GM23338 (cell line): ENCODE measurements at regions not wholly inside any gene's neighbourhood (a gene's known extent, or its start where the extent isn't known, plus 50 kb on each side); places are given as distances from the start of the nearest gene placed in this dataset.

Source experiments
- ATAC-seq: fragments of 200-7000 bp; cut with Tn5 transposase; 3 replicates; pipeline ENCODE4 v1.9.1; 2020
- DNase-seq: peaks from one replicate; pipeline ENCODE4 v3.0.0-alpha.2; 2015; ENCODE audit warnings: low spot score
- H2AFZ ChIP-seq: fragments of 200-600 bp; sonication (generic); 2 replicates; pipeline ENCODE4 v1.8.0; 2016; ENCODE audit warnings: antibody characterized with exemption, mild to moderate bottlenecking, moderate library complexity
- H3F3A ChIP-seq: fragments of 200-600 bp; sonication (generic); replicated peaks from 2 replicates; pipeline ENCODE4 v1.8.0; 2017; ENCODE audit warnings: antibody characterized with exemption, mixed run types, low read depth
- H3K27ac ChIP-seq: fragments of 200-600 bp; sonication (generic); 2 replicates; pipeline ENCODE4 v1.6.1; 2016; ENCODE audit warnings: low read depth
- H3K27me3 ChIP-seq: fragments of 200-600 bp; sonication (generic); 2 replicates; pipeline ENCODE4 v1.8.0; 2016; ENCODE audit warnings: mild to moderate bottlenecking, mixed run types, moderate library complexity; ENCODE audit not compliant: insufficient read depth
- H3K36me3 ChIP-seq: fragments of 200-600 bp; sonication (generic); 2 replicates; pipeline ENCODE4 v1.8.0; 2016; ENCODE audit warnings: mild to moderate bottlenecking; ENCODE audit not compliant: insufficient read depth
- H3K4me1 ChIP-seq: fragments of 200-600 bp; sonication (generic); 2 replicates; pipeline ENCODE4 v1.8.0; 2016; ENCODE audit warnings: mild to moderate bottlenecking, moderate library complexity; ENCODE audit not compliant: insufficient read depth
- H3K4me2 ChIP-seq: fragments of 200-600 bp; sonication (generic); 2 replicates; pipeline ENCODE4 v1.7.1; 2017; ENCODE audit warnings: mixed run types
- H3K4me3 ChIP-seq: fragments of 200-600 bp; sonication (generic); 2 replicates; pipeline ENCODE4 v1.6.1; 2016; ENCODE audit warnings: mixed run types
- H3K79me2 ChIP-seq: fragments of 200-600 bp; sonication (generic); replicated peaks from 2 replicates; pipeline ENCODE4 v1.8.0; 2017; ENCODE audit warnings: mild to moderate bottlenecking; ENCODE audit not compliant: insufficient read depth
- H3K9me2 ChIP-seq: fragments of 200-600 bp; sonication (generic); 2 replicates; pipeline ENCODE4 v1.8.0; 2017; ENCODE audit not compliant: insufficient read depth
- H4K20me1 ChIP-seq: fragments of 200-600 bp; sonication (generic); replicated peaks from 2 replicates; pipeline ENCODE4 v1.8.0; 2017; ENCODE audit warnings: mild to moderate bottlenecking; ENCODE audit not compliant: insufficient read depth
- H3K27ac Mint-ChIP-seq: 2 replicates; pipeline ENCODE4 v1.8.0; 2020; ENCODE audit warnings: inconsistent platforms, mild to moderate bottlenecking, moderate library complexity, mixed read lengths
- H3K27me3 Mint-ChIP-seq: 3 replicates; pipeline ENCODE4 v1.8.0; 2022; ENCODE audit warnings: low read depth, mild to moderate bottlenecking, moderate library complexity, mixed read lengths, inconsistent platforms; ENCODE audit not compliant: insufficient read depth, poor library complexity
- H3K36me3 Mint-ChIP-seq: 3 replicates; pipeline ENCODE4 v1.8.0; 2021; ENCODE audit warnings: low read depth, mild to moderate bottlenecking, inconsistent platforms, moderate library complexity, mixed read lengths
- H3K4me1 Mint-ChIP-seq: 3 replicates; pipeline ENCODE4 v1.8.0; 2020; ENCODE audit warnings: mild to moderate bottlenecking, inconsistent platforms, mixed read lengths
- H3K4me3 Mint-ChIP-seq: 3 replicates; pipeline ENCODE4 v1.8.0; 2021; ENCODE audit warnings: moderate library complexity, mild to moderate bottlenecking, inconsistent platforms, mixed read lengths
- H3K9me3 Mint-ChIP-seq: 3 replicates; pipeline ENCODE4 v1.8.0; 2020; ENCODE audit warnings: moderate library complexity, mild to moderate bottlenecking, inconsistent platforms, mixed read lengths
- CREB1 ChIP-seq: fragments of 250-450 bp; sonication (Bioruptor Pico); IDR thresholded peaks from 2 replicates; pipeline ENCODE4 v1.5.0; 2020; ENCODE audit warnings: low read depth, mild to moderate bottlenecking, moderate library complexity
- CTCF ChIP-seq, 2 experiments: fragments of 200-600 bp in 1 of 2; sonication (generic) in 1 of 2; conservative IDR thresholded peaks; 2 replicates each; pipeline versions ENCODE4 v1.5.1 to v1.6.1; 2016 to 2017; ENCODE audit warnings: antibody characterized with exemption in 2 of 2, low read depth in 2 of 2, mild to moderate bottlenecking in 2 of 2, moderate library complexity in 1 of 2
- ETS1 ChIP-seq: IDR thresholded peaks from 2 replicates; pipeline ENCODE4 v1.6.1; 2016; ENCODE audit warnings: antibody characterized with exemption
- EZH2 ChIP-seq: fragments of 200-600 bp; sonication (generic); IDR thresholded peaks from one replicate; pipeline ENCODE4 v1.8.0; 2017; ENCODE audit warnings: antibody characterized with exemption, mild to moderate bottlenecking, low read depth; ENCODE audit not compliant: unreplicated experiment
- EZH2phosphoT487 ChIP-seq: fragments of 200-600 bp; sonication (generic); IDR thresholded peaks from one replicate; pipeline ENCODE4 v1.8.1; 2018; ENCODE audit warnings: antibody characterized with exemption; ENCODE audit not compliant: unreplicated experiment
- JUNB ChIP-seq: IDR thresholded peaks from one replicate; pipeline ENCODE4 v1.6.1; 2016; ENCODE audit warnings: antibody characterized with exemption; ENCODE audit not compliant: unreplicated experiment
- NANOG ChIP-seq: IDR thresholded peaks from 2 replicates; pipeline ENCODE4 v1.6.1; 2016; ENCODE audit warnings: antibody characterized with exemption, borderline replicate concordance
- POLR2AphosphoS5 ChIP-seq: IDR thresholded peaks from 2 replicates; pipeline ENCODE4 v1.6.1; 2016; ENCODE audit warnings: antibody characterized with exemption, low read depth
- REST ChIP-seq: IDR thresholded peaks from one replicate; pipeline ENCODE4 v1.6.1; 2018; ENCODE audit warnings: antibody characterized with exemption; ENCODE audit not compliant: unreplicated experiment
- STAT1 ChIP-seq: IDR thresholded peaks from one replicate; pipeline ENCODE4 v1.6.1; 2016; ENCODE audit warnings: antibody characterized with exemption; ENCODE audit not compliant: unreplicated experiment
- ZNF114 ChIP-seq: fragments of 250-450 bp; sonication (Bioruptor Pico); IDR thresholded peaks from 2 replicates; pipeline ENCODE4 v1.5.0; 2020; ENCODE audit warnings: mild to moderate bottlenecking, moderate library complexity
- ZNF331 ChIP-seq: fragments of 250-450 bp; sonication (Bioruptor Pico); IDR thresholded peaks from 2 replicates; pipeline ENCODE4 v1.5.0; 2020; ENCODE audit warnings: low read depth, mild to moderate bottlenecking, moderate library complexity
- TF ChIP-seq, protein P1 (sequence below): fragments of 250-450 bp; sonication (Bioruptor Pico); IDR thresholded peaks from 2 replicates; pipeline ENCODE4 v1.5.0; 2020; ENCODE audit warnings: mild to moderate bottlenecking, moderate library complexity

- Histone ChIP-seq H4K20me1 (no peaks in the 10 kb centered on the region), H3K79me2 (no peaks in the 10 kb centered on the region), H3K4me2 (no peak overlapping the region), H3K36me3 (no peaks in the 10 kb centered on the region), H3K27me3 (no peaks in the 10 kb centered on the region), H3K9me2 (no peaks in the 10 kb centered on the region), H3K4me1 (peaks cover 4% of the 10 kb centered on the region; the same call in 1 of the 2 replicates), H3K4me3 (no peak overlapping the region), H3F3A (no peaks in the 10 kb centered on the region), H2AFZ (no peak overlapping the region), H3K27ac (no peak overlapping the region)
- Mint-ChIP-seq H3K4me3 (no peak overlapping the region), H3K27ac (no peak overlapping the region), H3K9me3 (no peaks in the 10 kb centered on the region), H3K4me1 (peaks cover 8% of the 10 kb centered on the region; the same call in 2 of the 3 replicates), H3K27me3 (no peaks in the 10 kb centered on the region), H3K36me3 (no peaks in the 10 kb centered on the region)
- ATAC-seq: no peak
- TF ChIP-seq JUNB: no peak
- no peak for TF ChIP-seq EZH2
- no peak for TF ChIP-seq CREB1 (CRISPR knock-in tag)
- no peak for TF ChIP-seq CTCF (conservative IDR thresholded peaks at IDR 0.05; ENCODE audit: low read depth in 2 of 2)
- no peak for TF ChIP-seq POLR2AphosphoS5
- no peak for TF ChIP-seq NANOG
- no peak for TF ChIP-seq ZNF114 (CRISPR knock-in tag)
- no peak for TF ChIP-seq EZH2phosphoT487
- TF ChIP-seq, protein P1, sequence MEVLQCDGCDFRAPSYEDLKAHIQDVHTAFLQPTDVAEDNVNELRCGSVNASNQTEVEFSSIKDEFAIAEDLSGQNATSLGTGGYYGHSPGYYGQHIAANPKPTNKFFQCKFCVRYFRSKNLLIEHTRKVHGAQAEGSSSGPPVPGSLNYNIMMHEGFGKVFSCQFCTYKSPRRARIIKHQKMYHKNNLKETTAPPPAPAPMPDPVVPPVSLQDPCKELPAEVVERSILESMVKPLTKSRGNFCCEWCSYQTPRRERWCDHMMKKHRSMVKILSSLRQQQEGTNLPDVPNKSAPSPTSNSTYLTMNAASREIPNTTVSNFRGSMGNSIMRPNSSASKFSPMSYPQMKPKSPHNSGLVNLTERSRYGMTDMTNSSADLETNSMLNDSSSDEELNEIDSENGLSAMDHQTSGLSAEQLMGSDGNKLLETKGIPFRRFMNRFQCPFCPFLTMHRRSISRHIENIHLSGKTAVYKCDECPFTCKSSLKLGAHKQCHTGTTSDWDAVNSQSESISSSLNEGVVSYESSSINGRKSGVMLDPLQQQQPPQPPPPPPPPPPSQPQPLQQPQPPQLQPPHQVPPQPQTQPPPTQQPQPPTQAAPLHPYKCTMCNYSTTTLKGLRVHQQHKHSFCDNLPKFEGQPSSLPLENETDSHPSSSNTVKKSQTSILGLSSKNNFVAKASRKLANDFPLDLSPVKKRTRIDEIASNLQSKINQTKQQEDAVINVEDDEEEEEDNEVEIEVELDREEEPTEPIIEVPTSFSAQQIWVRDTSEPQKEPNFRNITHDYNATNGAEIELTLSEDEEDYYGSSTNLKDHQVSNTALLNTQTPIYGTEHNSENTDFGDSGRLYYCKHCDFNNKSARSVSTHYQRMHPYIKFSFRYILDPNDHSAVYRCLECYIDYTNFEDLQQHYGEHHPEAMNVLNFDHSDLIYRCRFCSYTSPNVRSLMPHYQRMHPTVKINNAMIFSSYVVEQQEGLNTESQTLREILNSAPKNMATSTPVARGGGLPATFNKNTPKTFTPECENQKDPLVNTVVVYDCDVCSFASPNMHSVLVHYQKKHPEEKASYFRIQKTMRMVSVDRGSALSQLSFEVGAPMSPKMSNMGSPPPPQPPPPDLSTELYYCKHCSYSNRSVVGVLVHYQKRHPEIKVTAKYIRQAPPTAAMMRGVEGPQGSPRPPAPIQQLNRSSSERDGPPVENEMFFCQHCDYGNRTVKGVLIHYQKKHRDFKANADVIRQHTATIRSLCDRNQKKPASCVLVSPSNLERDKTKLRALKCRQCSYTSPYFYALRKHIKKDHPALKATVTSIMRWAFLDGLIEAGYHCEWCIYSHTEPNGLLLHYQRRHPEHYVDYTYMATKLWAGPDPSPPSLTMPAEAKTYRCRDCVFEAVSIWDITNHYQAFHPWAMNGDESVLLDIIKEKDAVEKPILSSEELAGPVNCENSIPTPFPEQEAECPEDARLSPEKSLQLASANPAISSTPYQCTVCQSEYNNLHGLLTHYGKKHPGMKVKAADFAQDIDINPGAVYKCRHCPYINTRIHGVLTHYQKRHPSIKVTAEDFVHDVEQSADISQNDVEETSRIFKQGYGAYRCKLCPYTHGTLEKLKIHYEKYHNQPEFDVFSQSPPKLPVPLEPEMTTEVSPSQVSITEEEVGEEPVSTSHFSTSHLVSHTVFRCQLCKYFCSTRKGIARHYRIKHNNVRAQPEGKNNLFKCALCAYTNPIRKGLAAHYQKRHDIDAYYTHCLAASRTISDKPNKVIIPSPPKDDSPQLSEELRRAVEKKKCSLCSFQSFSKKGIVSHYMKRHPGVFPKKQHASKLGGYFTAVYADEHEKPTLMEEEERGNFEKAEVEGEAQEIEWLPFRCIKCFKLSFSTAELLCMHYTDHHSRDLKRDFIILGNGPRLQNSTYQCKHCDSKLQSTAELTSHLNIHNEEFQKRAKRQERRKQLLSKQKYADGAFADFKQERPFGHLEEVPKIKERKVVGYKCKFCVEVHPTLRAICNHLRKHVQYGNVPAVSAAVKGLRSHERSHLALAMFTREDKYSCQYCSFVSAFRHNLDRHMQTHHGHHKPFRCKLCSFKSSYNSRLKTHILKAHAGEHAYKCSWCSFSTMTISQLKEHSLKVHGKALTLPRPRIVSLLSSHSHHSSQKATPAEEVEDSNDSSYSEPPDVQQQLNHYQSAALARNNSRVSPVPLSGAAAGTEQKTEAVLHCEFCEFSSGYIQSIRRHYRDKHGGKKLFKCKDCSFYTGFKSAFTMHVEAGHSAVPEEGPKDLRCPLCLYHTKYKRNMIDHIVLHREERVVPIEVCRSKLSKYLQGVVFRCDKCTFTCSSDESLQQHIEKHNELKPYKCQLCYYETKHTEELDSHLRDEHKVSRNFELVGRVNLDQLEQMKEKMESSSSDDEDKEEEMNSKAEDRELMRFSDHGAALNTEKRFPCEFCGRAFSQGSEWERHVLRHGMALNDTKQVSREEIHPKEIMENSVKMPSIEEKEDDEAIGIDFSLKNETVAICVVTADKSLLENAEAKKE (CRISPR knock-in tag): no peak
- no peak for TF ChIP-seq STAT1
- TF ChIP-seq ZNF331 (CRISPR knock-in tag): no peak
- no peak for TF ChIP-seq ETS1
- no peak for TF ChIP-seq REST
- no peak for DNase-seq
These were observed 77.9 kb upstream of the ANKRD50 start for GRCh38 chr4:124790471-124790870.
